ENCODE measurements at regions not wholly inside any gene's neighbourhood (a gene's known extent, or its start where the extent isn't known, plus 50 kb on each side); places are given as distances from the start of the nearest gene placed in this dataset.

- TF ChIP-seq, protein P1, sequence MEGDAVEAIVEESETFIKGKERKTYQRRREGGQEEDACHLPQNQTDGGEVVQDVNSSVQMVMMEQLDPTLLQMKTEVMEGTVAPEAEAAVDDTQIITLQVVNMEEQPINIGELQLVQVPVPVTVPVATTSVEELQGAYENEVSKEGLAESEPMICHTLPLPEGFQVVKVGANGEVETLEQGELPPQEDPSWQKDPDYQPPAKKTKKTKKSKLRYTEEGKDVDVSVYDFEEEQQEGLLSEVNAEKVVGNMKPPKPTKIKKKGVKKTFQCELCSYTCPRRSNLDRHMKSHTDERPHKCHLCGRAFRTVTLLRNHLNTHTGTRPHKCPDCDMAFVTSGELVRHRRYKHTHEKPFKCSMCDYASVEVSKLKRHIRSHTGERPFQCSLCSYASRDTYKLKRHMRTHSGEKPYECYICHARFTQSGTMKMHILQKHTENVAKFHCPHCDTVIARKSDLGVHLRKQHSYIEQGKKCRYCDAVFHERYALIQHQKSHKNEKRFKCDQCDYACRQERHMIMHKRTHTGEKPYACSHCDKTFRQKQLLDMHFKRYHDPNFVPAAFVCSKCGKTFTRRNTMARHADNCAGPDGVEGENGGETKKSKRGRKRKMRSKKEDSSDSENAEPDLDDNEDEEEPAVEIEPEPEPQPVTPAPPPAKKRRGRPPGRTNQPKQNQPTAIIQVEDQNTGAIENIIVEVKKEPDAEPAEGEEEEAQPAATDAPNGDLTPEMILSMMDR (IDR thresholded peaks at IDR 0.05) = no peak
- TF ChIP-seq POLR2A (IDR thresholded peaks at IDR 0.05) = no peak
Measured at GRCh38 chr2:149863227-149863626, 275.7 kb upstream of the MMADHC start.
